Neural cell (in vitro differentiated cells): ENCODE measurements at regions not wholly inside any gene's neighbourhood (a gene's known extent, or its start where the extent isn't known, plus 50 kb on each side); places are given as distances from the start of the nearest gene placed in this dataset.

Source experiments
- MXI1 ChIP-seq: fragments of 450-650 bp; conservative IDR thresholded peaks from 2 replicates; pipeline ENCODE4 v1.6.1; 2014; ENCODE audit warnings: antibody characterized with exemption, mild to moderate bottlenecking; ENCODE audit not compliant: poor library complexity, severe bottlenecking
- POLR2AphosphoS5 ChIP-seq: IDR thresholded peaks from 2 replicates; pipeline ENCODE4 v1.6.1; 2012
- TAF1 ChIP-seq: IDR thresholded peaks from 2 replicates; pipeline ENCODE4 v1.6.1; 2012; ENCODE audit warnings: low read depth
- TF ChIP-seq, protein P1 (sequence below): fragments of 450-650 bp; IDR thresholded peaks from 2 replicates; pipeline ENCODE4 v1.5.1; 2014; ENCODE audit warnings: antibody characterized with exemption, mild to moderate bottlenecking, moderate library complexity; ENCODE audit not compliant: poor library complexity, severe bottlenecking

DNA sequence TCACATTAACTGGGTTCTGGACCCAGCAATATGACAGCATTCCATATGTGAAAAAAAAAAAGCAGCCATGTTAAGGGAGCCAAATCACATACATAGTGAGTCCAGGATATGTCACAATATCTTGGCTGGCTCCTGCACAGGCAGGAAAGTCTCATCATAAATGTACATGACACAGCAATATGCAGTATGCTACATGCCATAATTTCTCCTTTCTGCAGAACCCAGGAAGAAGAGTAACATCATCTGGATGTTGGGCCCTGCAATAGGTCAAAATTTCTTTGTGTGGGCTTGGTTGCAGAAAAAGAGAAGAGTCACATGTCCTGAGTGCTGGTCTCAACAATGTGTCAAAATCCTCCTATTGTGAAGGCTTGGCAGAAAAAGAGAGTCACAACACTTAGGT is 902.8 kb upstream of the AMELY start:
- TF ChIP-seq, protein P1, sequence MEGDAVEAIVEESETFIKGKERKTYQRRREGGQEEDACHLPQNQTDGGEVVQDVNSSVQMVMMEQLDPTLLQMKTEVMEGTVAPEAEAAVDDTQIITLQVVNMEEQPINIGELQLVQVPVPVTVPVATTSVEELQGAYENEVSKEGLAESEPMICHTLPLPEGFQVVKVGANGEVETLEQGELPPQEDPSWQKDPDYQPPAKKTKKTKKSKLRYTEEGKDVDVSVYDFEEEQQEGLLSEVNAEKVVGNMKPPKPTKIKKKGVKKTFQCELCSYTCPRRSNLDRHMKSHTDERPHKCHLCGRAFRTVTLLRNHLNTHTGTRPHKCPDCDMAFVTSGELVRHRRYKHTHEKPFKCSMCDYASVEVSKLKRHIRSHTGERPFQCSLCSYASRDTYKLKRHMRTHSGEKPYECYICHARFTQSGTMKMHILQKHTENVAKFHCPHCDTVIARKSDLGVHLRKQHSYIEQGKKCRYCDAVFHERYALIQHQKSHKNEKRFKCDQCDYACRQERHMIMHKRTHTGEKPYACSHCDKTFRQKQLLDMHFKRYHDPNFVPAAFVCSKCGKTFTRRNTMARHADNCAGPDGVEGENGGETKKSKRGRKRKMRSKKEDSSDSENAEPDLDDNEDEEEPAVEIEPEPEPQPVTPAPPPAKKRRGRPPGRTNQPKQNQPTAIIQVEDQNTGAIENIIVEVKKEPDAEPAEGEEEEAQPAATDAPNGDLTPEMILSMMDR: no peak
- TF ChIP-seq MXI1 (no peak), TAF1 (no peak), POLR2AphosphoS5 (no peak)
